Lower leg skin (tissue), 3 donors: ENCODE measurements at regions not wholly inside any gene's neighbourhood (a gene's known extent, or its start where the extent isn't known, plus 50 kb on each side); places are given as distances from the start of the nearest gene placed in this dataset.

Source experiments
- POLR2A ChIP-seq, 2 donors: fragments of 450-650 bp; IDR thresholded peaks; one replicate each; pipeline ENCODE4 v1.6.1; 2016 to 2017; ENCODE audit warnings: antibody characterized with exemption in 2 of 2, mild to moderate bottlenecking in 1 of 2, moderate library complexity in 1 of 2
- TF ChIP-seq, protein P1 (sequence below), 3 donors: fragments of 450-650 bp; IDR thresholded peaks; one replicate each; pipeline ENCODE4 v1.5.1; 2016; ENCODE audit warnings: antibody characterized with exemption in 3 of 3, mild to moderate bottlenecking in 3 of 3, moderate library complexity in 2 of 3

DNA sequence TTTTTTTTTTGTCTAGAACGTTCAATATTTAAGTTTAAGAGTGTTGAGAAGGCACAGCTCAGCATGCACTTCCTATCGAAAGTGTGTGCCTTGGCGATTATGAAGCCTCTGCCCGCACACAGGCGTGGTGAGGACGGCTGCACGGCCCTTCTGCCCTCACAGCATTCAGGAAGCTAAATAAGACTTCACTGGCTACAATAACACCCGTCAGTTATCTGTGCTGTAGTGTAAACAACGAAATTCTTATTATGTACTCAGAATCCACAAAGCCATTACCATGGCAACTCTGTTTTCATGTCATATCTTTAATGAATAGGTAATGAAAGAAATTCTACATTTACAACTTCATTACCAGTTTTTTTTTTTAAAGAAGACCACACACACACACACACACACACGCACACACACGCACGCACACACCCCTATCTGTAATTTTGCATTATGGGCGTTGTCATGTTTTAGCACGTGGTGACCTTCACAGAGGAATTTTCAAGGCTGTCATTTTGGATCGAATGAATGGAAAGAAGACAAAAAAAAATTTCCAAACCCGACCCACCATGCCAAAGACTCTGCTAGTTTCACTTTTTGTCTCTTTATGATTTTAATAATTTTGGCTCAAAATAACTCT, 254.8 kb upstream of the CTBP2 start:
- TF ChIP-seq, protein P1, sequence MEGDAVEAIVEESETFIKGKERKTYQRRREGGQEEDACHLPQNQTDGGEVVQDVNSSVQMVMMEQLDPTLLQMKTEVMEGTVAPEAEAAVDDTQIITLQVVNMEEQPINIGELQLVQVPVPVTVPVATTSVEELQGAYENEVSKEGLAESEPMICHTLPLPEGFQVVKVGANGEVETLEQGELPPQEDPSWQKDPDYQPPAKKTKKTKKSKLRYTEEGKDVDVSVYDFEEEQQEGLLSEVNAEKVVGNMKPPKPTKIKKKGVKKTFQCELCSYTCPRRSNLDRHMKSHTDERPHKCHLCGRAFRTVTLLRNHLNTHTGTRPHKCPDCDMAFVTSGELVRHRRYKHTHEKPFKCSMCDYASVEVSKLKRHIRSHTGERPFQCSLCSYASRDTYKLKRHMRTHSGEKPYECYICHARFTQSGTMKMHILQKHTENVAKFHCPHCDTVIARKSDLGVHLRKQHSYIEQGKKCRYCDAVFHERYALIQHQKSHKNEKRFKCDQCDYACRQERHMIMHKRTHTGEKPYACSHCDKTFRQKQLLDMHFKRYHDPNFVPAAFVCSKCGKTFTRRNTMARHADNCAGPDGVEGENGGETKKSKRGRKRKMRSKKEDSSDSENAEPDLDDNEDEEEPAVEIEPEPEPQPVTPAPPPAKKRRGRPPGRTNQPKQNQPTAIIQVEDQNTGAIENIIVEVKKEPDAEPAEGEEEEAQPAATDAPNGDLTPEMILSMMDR (IDR thresholded peaks at IDR 0.05), result no peak
- TF ChIP-seq POLR2A (IDR thresholded peaks at IDR 0.05), result no peak
